Liver (tissue), 8 donors: ENCODE measurements at regions not wholly inside any gene's neighbourhood (a gene's known extent, or its start where the extent isn't known, plus 50 kb on each side); places are given as distances from the start of the nearest gene placed in this dataset.

Experiments
- DNase-seq: peaks from one replicate; pipeline ENCODE4 v3.0.0-alpha.2; 2017; ENCODE audit warnings: low spot score
- H3K27ac ChIP-seq, 2 donors: one replicate each; pipeline ENCODE4 v1.7.0; 2013; ENCODE audit warnings: inconsistent platforms in 2 of 2, low read length in 2 of 2, control low read depth in 1 of 2, low read depth in 1 of 2, mild to moderate bottlenecking in 1 of 2
- H3K27me3 ChIP-seq, 4 donors: one replicate each; pipeline versions ENCODE4 v1.6.1 to v1.7.0; 2013; ENCODE audit warnings: low read length in 3 of 4, inconsistent platforms in 1 of 4, mild to moderate bottlenecking in 1 of 4, moderate library complexity in 1 of 4; ENCODE audit not compliant: control insufficient read depth in 4 of 4, insufficient read depth in 4 of 4
- H3K36me3 ChIP-seq, 4 donors: one replicate each; pipeline versions ENCODE4 v1.6.1 to v1.7.0; 2013; ENCODE audit warnings: low read length in 3 of 4, mild to moderate bottlenecking in 3 of 4, low read depth in 1 of 4, moderate library complexity in 1 of 4; ENCODE audit not compliant: control insufficient read depth in 4 of 4, insufficient read depth in 3 of 4
- H3K4me1 ChIP-seq, 4 donors: one replicate each; pipeline versions ENCODE4 v1.6.1 to v1.7.0; 2013; ENCODE audit warnings: low read length in 3 of 4, mild to moderate bottlenecking in 3 of 4, moderate library complexity in 1 of 4; ENCODE audit not compliant: control insufficient read depth in 4 of 4, insufficient read depth in 4 of 4
- H3K4me3 ChIP-seq, 3 donors: one replicate each; pipeline versions ENCODE4 v1.6.1 to v1.7.0; 2013; ENCODE audit warnings: low read length in 3 of 3, control low read depth in 1 of 3, low read depth in 1 of 3, mild to moderate bottlenecking in 1 of 3
- H3K9ac ChIP-seq, 2 donors: one replicate each; pipeline ENCODE4 v1.7.0; 2013; ENCODE audit warnings: low read length in 2 of 2, mild to moderate bottlenecking in 2 of 2, moderate library complexity in 2 of 2, control low read depth in 1 of 2, low read depth in 1 of 2
- H3K9me3 ChIP-seq, 4 donors: one replicate each; pipeline versions ENCODE4 v1.6.1 to v1.7.0; 2013; ENCODE audit warnings: low read length in 3 of 4; ENCODE audit not compliant: control insufficient read depth in 4 of 4
- ATF3 ChIP-seq: IDR thresholded peaks from 2 replicates; pipeline ENCODE4 v1.6.1; 2016; ENCODE audit warnings: antibody characterized with exemption
- CTCF ChIP-seq: fragments of 150-350 bp; IDR thresholded peaks from 2 replicates; pipeline ENCODE4 v1.5.1; 2017; ENCODE audit warnings: improper control_type of control experiment, low read depth, low read length; ENCODE audit not compliant: missing input control
- EGR1 ChIP-seq, 2 donors: IDR thresholded peaks; 2 replicates each; pipeline ENCODE4 v1.6.1; 2016 to 2018; ENCODE audit warnings: antibody characterized with exemption in 2 of 2, low read depth in 2 of 2
- FOXA1 ChIP-seq: IDR thresholded peaks from 2 replicates; pipeline ENCODE4 v1.6.1; 2016; ENCODE audit warnings: antibody characterized with exemption
- GABPA ChIP-seq, 2 donors: IDR thresholded peaks in 1 of 2; conservative IDR thresholded peaks in 1 of 2; 2 replicates each; pipeline ENCODE4 v1.6.1; 2016; ENCODE audit warnings: antibody characterized with exemption in 2 of 2, mild to moderate bottlenecking in 1 of 2, moderate library complexity in 1 of 2
- HNF4A ChIP-seq, 2 donors: conservative IDR thresholded peaks; 2 replicates each; pipeline ENCODE4 v1.6.1; 2016; ENCODE audit warnings: antibody characterized with exemption in 2 of 2, mild to moderate bottlenecking in 2 of 2
- HNF4G ChIP-seq: IDR thresholded peaks from 2 replicates; pipeline ENCODE4 v1.6.1; 2016; ENCODE audit warnings: antibody characterized with exemption
- JUND ChIP-seq, 2 donors: IDR thresholded peaks; 2 replicates each; pipeline ENCODE4 v1.6.1; 2016; ENCODE audit warnings: antibody characterized with exemption in 2 of 2
- NR2F2 ChIP-seq: IDR thresholded peaks from 2 replicates; pipeline ENCODE4 v1.6.1; 2016; ENCODE audit warnings: antibody characterized with exemption
- RAD21 ChIP-seq, 2 donors: IDR thresholded peaks; 2 replicates each; pipeline ENCODE4 v1.6.1; 2016; ENCODE audit warnings: antibody characterized with exemption in 2 of 2, mild to moderate bottlenecking in 2 of 2
- REST ChIP-seq: IDR thresholded peaks from 2 replicates; pipeline ENCODE4 v1.6.1; 2016; ENCODE audit warnings: antibody characterized with exemption, mild to moderate bottlenecking
- RXRA ChIP-seq, 2 donors: IDR thresholded peaks; 2 replicates each; pipeline ENCODE4 v1.6.1; 2017 to 2018; ENCODE audit warnings: antibody characterized with exemption in 2 of 2, mild to moderate bottlenecking in 1 of 2
- SP1 ChIP-seq: IDR thresholded peaks from 2 replicates; pipeline ENCODE4 v1.6.1; 2018; ENCODE audit warnings: antibody characterized with exemption, mild to moderate bottlenecking
- TAF1 ChIP-seq: conservative IDR thresholded peaks from 2 replicates; pipeline ENCODE4 v1.6.1; 2016; ENCODE audit warnings: antibody characterized with exemption, mild to moderate bottlenecking
- YY1 ChIP-seq: IDR thresholded peaks from 2 replicates; pipeline ENCODE4 v1.6.1; 2016; ENCODE audit warnings: antibody characterized with exemption, mild to moderate bottlenecking
- WGBS: extraction: QIAGEN DNeasy Blood & Tissue Kit; methylation state at CpG from one replicate; pipeline ENCODE4 v1.1.7; 2013; 5-methylcytosine and 5-hydroxymethylcytosine counted together
- TF ChIP-seq, protein P1 (sequence below): IDR thresholded peaks from 2 replicates; pipeline ENCODE4 v1.6.1; 2016; ENCODE audit warnings: antibody characterized with exemption
- TF ChIP-seq, protein P2 (sequence below): IDR thresholded peaks from 2 replicates; pipeline ENCODE4 v1.6.1; 2016; ENCODE audit warnings: antibody characterized with exemption
- donor health status: healthy.
- donor health status: healthy.
- donor health status: healthy.
- donor health status: healthy.
- donor health status: healthy.

DNA sequence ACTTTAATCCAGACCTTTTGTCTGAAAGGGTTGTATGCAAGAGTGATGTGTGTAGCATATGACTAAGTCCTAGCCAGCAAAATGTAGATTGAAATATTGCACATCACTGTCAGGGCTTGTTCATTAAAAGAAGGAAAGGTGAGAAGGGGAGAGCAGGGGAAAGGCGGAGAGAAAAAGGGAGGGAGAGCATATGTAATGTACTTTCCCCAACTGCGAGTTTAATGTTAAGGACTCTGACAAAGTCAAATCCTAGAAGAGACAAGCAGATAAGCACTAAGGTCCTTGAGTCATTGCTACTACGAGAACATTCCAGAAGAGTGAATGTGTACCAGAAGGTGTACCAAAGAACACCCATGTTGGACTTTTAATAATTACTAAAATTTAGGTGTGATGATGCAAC lies 1336.7 kb downstream of the NSUN3 start:
- Histone ChIP-seq H3K9me3 (no peaks in the 10 kb centered on the region), H3K9ac (no peak overlapping the region), H3K4me1 (no peaks in the 10 kb centered on the region), H3K27ac (no peak overlapping the region), H3K27me3 (peaks cover 0 to 2% (median 0%) of the 10 kb centered on the region in 4 donors), H3K4me3 (no peak overlapping the region), H3K36me3 (no peaks in the 10 kb centered on the region)
- 78% methylated on average over 3 of the region's 3 CpGs for WGBS
- TF ChIP-seq RAD21 (IDR thresholded peaks at IDR 0.05) = no peak
- TF ChIP-seq GABPA (IDR thresholded peaks at IDR 0.05 in 1 of 2, conservative IDR thresholded peaks at IDR 0.05 in 1 of 2) = no peak
- TF ChIP-seq, protein P1, sequence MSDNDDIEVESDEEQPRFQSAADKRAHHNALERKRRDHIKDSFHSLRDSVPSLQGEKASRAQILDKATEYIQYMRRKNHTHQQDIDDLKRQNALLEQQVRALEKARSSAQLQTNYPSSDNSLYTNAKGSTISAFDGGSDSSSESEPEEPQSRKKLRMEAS = no peak
- TF ChIP-seq TAF1 = no peak
- no peak for TF ChIP-seq FOXA1
- no peak for TF ChIP-seq SP1
- TF ChIP-seq, protein P2, sequence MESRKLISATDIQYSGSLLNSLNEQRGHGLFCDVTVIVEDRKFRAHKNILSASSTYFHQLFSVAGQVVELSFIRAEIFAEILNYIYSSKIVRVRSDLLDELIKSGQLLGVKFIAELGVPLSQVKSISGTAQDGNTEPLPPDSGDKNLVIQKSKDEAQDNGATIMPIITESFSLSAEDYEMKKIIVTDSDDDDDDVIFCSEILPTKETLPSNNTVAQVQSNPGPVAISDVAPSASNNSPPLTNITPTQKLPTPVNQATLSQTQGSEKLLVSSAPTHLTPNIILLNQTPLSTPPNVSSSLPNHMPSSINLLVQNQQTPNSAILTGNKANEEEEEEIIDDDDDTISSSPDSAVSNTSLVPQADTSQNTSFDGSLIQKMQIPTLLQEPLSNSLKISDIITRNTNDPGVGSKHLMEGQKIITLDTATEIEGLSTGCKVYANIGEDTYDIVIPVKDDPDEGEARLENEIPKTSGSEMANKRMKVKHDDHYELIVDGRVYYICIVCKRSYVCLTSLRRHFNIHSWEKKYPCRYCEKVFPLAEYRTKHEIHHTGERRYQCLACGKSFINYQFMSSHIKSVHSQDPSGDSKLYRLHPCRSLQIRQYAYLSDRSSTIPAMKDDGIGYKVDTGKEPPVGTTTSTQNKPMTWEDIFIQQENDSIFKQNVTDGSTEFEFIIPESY = no peak
- no peak for TF ChIP-seq REST
- no peak for TF ChIP-seq YY1
- no peak for TF ChIP-seq CTCF
- TF ChIP-seq HNF4G = no peak
- TF ChIP-seq EGR1 (IDR thresholded peaks at IDR 0.05; ENCODE audit: low read depth in 2 of 2) = no peak
- no peak for TF ChIP-seq HNF4A (conservative IDR thresholded peaks at IDR 0.05)
- no peak for TF ChIP-seq RXRA (IDR thresholded peaks at IDR 0.05)
- TF ChIP-seq NR2F2 = no peak
- no peak for TF ChIP-seq ATF3
- DNase-seq = no peak

DNA sequence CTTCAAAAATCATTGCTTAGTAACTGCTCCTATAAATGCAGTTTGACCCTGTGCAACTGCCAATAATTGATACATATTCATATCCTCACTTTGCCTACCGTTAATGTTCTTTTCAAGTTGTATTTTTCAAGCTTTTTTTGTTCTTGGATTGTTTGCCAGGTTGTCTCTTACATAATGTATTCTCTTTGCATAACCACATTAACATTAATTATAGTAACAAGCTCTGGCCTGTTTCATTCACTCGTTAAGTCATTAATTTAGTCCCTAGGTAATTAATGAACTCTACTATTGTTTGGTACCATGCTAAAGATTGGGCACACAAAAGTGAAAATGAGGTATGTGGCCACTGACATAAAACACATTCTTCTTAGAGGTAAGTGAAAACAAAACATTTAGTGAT lies 1338.8 kb downstream of the NSUN3 start:
- no peak for DNase-seq
- peaks cover 0 to 2% (median 0%) of the 10 kb centered on the region in 4 donors for H3K27me3 ChIP-seq
- H3K4me3 ChIP-seq = no peak overlapping the region
- no peak overlapping the region for H3K27ac ChIP-seq
- no peak for TF ChIP-seq SP1
- TF ChIP-seq, protein P1 = no peak
- TF ChIP-seq JUND (IDR thresholded peaks at IDR 0.05) = no peak
- no peak for TF ChIP-seq EGR1 (IDR thresholded peaks at IDR 0.05; ENCODE audit: low read depth in 2 of 2)
- no peak for TF ChIP-seq HNF4G
- TF ChIP-seq REST = no peak
- no peak for TF ChIP-seq FOXA1
- no peak for TF ChIP-seq NR2F2
- H3K9me3 ChIP-seq = no peaks in the 10 kb centered on the region
- H3K36me3 ChIP-seq = no peaks in the 10 kb centered on the region
- no peaks in the 10 kb centered on the region for H3K4me1 ChIP-seq
- WGBS = 89% methylated on average over 2 of the region's 2 CpGs
- no peak overlapping the region for H3K9ac ChIP-seq
